Kidney (tissue), 13 donors: ENCODE measurements at regions not wholly inside any gene's neighbourhood (a gene's known extent, or its start where the extent isn't known, plus 50 kb on each side); places are given as distances from the start of the nearest gene placed in this dataset.

Source experiments
- DNase-seq, 5 donors: peaks; one replicate each; pipeline ENCODE4 v3.0.0-alpha.2; 2013 to 2020
- FAIRE-seq: peaks from 2 replicates; lab custom pipeline; 2012; peaks lifted over from hg19 to GRCh38; lab: Jason Lieb, UNC
- H3K27ac ChIP-seq, 2 donors: one replicate each; pipeline ENCODE4 v1.7.0; 2013; ENCODE audit warnings: low read depth in 2 of 2, low read length in 2 of 2, inconsistent platforms in 1 of 2
- H3K27me3 ChIP-seq: one replicate; pipeline ENCODE4 v1.7.1; 2013; ENCODE audit warnings: low read length, inconsistent platforms; ENCODE audit not compliant: control insufficient read depth, insufficient read depth
- H3K36me3 ChIP-seq, 3 donors: one replicate each; pipeline versions ENCODE4 v1.7.0 to v1.7.1; 2013; ENCODE audit warnings: low read length in 3 of 3, control low read depth in 1 of 3, inconsistent platforms in 1 of 3; ENCODE audit not compliant: insufficient read depth in 3 of 3, control insufficient read depth in 2 of 3
- H3K4me1 ChIP-seq, 3 donors: one replicate each; pipeline versions ENCODE4 v1.7.0 to v1.7.1; 2013; ENCODE audit warnings: low read length in 3 of 3, inconsistent platforms in 1 of 3, low read depth in 1 of 3; ENCODE audit not compliant: control insufficient read depth in 2 of 3, insufficient read depth in 2 of 3
- H3K4me3 ChIP-seq, 3 donors: one replicate each; pipeline versions ENCODE4 v1.7.0 to v1.8.1; 2013; ENCODE audit warnings: low read length in 3 of 3, control low read depth in 1 of 3, inconsistent platforms in 1 of 3
- H3K9ac ChIP-seq, 3 donors: one replicate each; pipeline versions ENCODE4 v1.7.0 to v1.7.1; 2013; ENCODE audit warnings: low read length in 3 of 3, control low read depth in 1 of 3, inconsistent platforms in 1 of 3
- H3K9me3 ChIP-seq, 3 donors: one replicate each; pipeline versions ENCODE4 v1.7.0 to v1.7.1; 2013; ENCODE audit warnings: low read length in 3 of 3, control low read depth in 1 of 3, inconsistent platforms in 1 of 3; ENCODE audit not compliant: control insufficient read depth in 2 of 3, insufficient read depth in 1 of 3
- intact Hi-C: fragments of 100-400 bp; cut with DNase I; formaldehyde crosslinking; loops from one replicate; pipeline ENCODE4 v1.11.1; 2022
- TF ChIP-seq, protein P1 (sequence below): IDR thresholded peaks from 3 replicates; pipeline ENCODE4 v1.5.1; 2012; ENCODE audit warnings: mild to moderate bottlenecking, moderate library complexity, borderline replicate concordance; ENCODE audit not compliant: insufficient read depth; ENCODE audit errors: extremely low read depth
- donor health status: control.
- donor health status: control.
- donor health status: control.
- donor health status: control.
- donor health status: control.
- donor health status: DM: yes; HTN: yes; CAD: no.
- donor health status: Normal renal cell carcinoma (clear cell type).

- Histone ChIP-seq H3K4me3 (no peak overlapping the region), H3K9ac (no peak overlapping the region), H3K4me1 (no peaks in the 10 kb centered on the region), H3K9me3 (no peaks in the 10 kb centered on the region), H3K36me3 (no peaks in the 10 kb centered on the region), H3K27ac (no peak overlapping the region), H3K27me3 (no peaks in the 10 kb centered on the region)
- FAIRE-seq (no peak), DNase-seq (no peak)
- intact Hi-C loops: no loop called here
- TF ChIP-seq, protein P1, sequence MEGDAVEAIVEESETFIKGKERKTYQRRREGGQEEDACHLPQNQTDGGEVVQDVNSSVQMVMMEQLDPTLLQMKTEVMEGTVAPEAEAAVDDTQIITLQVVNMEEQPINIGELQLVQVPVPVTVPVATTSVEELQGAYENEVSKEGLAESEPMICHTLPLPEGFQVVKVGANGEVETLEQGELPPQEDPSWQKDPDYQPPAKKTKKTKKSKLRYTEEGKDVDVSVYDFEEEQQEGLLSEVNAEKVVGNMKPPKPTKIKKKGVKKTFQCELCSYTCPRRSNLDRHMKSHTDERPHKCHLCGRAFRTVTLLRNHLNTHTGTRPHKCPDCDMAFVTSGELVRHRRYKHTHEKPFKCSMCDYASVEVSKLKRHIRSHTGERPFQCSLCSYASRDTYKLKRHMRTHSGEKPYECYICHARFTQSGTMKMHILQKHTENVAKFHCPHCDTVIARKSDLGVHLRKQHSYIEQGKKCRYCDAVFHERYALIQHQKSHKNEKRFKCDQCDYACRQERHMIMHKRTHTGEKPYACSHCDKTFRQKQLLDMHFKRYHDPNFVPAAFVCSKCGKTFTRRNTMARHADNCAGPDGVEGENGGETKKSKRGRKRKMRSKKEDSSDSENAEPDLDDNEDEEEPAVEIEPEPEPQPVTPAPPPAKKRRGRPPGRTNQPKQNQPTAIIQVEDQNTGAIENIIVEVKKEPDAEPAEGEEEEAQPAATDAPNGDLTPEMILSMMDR: no peak
These were observed 369.0 kb downstream of the ACTL7B start for GRCh38 chr9:108486831-108487230.

DNA sequence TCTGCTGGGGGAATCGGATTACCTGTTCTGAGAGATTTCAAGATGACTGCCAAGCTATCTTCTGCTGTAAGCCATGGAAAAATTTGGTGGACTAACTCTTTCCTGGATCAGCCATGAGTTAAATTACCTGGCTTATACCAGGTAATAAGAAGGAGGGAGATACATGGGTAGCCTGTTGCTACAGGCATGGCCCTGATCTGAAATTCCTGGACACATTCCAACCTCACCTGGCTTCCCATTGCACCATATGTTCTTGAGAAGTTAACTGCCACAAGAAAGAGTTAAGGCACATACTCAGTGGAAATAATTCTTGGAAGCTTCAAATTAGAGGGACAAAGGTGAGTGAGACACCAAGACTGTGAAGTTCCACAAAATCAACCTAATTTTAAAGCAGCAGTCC is 371.3 kb downstream of the ACTL7B start:
- Histone ChIP-seq H3K4me3 (no peak overlapping the region), H3K9me3 (no peaks in the 10 kb centered on the region), H3K36me3 (no peaks in the 10 kb centered on the region), H3K27me3 (no peaks in the 10 kb centered on the region), H3K27ac (no peak overlapping the region), H3K9ac (no peak overlapping the region), H3K4me1 (no peaks in the 10 kb centered on the region)
- DNase-seq: no peak
- no peak for FAIRE-seq
- intact Hi-C loops: no loop called here
- TF ChIP-seq, protein P1: no peak

DNA sequence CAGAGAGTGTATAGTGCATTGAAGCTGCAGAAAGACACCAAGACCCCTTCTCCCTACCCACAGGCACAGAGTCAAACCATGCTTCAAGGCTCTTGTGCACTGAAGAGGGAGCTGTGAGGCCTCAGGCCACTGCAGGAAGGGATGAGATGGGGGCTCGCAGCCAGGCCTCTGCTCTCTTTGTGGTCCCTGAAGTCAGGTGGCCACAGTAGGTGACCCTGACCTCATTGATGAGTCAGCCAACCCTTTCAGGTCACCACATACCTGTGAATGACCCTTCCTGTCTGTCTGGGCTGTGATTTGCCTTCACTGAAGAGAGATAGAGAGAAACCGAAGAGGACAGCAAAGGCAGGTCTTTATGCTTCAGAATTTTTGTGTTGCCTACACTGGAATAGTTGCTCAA is 372.1 kb downstream of the ACTL7B start:
- H3K27me3 ChIP-seq: no peaks in the 10 kb centered on the region
- no peaks in the 10 kb centered on the region for H3K9me3 ChIP-seq
- no peaks in the 10 kb centered on the region for H3K4me1 ChIP-seq
- no peak for FAIRE-seq
- no peak overlapping the region for H3K9ac ChIP-seq
- intact Hi-C loops: no loop called here
- TF ChIP-seq, protein P1: no peak
- H3K4me3 ChIP-seq: no peak overlapping the region
- no peak for DNase-seq
- H3K27ac ChIP-seq: no peak overlapping the region
- no peaks in the 10 kb centered on the region for H3K36me3 ChIP-seq

DNA sequence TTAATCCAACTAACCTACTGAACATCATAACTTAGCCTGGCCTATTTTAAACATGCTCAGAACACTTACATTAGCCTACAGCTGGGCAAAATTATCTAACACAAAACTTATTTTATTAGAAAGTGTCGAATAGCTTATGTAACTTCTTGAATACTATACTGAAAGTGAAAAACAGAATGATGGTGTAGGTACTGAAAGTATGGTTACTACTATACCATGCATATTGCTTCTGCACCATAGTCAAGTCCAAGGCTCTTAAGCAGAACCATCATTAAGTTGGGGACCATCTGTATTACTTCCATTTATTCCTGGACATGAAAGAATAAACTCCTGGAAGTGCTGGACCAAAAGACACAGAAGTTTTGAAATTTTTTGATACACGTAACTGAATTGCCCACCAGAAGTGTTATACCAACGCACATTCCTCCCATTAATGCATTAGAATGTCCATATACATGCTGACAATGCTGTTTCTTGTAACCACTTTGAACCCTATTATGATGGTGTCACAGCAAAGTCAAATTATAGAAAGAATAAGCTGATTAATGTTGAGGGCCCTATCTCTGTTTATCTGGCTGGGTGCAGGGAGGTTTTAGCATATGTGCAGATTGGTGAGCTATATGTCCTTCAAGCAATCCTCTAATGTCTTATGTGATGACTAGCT is 375.7 kb downstream of the ACTL7B start:
- intact Hi-C loops: no loop called here
- TF ChIP-seq, protein P1: no peak
- no peaks in the 10 kb centered on the region for H3K36me3 ChIP-seq
- H3K27ac ChIP-seq: no peak overlapping the region
- no peaks in the 10 kb centered on the region for H3K27me3 ChIP-seq
- no peak overlapping the region for H3K9ac ChIP-seq
- H3K9me3 ChIP-seq: no peaks in the 10 kb centered on the region
- no peak for FAIRE-seq
- no peaks in the 10 kb centered on the region for H3K4me1 ChIP-seq
- no peak overlapping the region for H3K4me3 ChIP-seq
- no peak for DNase-seq
